ENCODE measurements at regions not wholly inside any gene's neighbourhood (a gene's known extent, or its start where the extent isn't known, plus 50 kb on each side); places are given as distances from the start of the nearest gene placed in this dataset.

DNA sequence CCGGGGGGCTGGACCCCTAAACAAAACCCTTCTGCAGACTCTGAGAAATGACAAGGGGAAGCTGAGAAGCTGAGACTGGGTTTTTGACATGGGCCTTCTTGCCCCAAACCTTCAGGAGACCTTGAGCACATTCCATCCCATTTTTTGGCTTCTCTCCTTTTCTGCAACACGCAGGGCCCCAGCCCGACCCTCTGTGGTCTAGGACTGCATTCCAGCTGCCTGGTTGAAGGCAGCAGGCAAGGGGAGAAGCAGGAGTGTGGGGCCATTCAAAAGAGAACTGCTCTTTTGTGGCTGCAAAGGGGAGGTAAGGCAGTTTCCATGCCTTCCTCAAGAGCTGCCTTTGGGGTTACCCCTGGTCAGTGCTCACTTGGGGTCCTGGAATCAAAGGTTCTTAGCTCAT, 263.0 kb downstream of the TLE3 start:
- Histone ChIP-seq H3K27me3 (ENCODE audit: control insufficient read depth, insufficient read depth, low read length) (peaks cover 4% of the 10 kb centered on the region), H3K36me3 (ENCODE audit: control insufficient read depth, insufficient read depth, low read length) (no peaks in the 10 kb centered on the region), H4K20me1 (ENCODE audit: control insufficient read depth, extremely low read depth, insufficient read depth, low read length) (no peaks in the 10 kb centered on the region), H3K4me1 (ENCODE audit: control insufficient read depth, extremely low read depth, insufficient read depth, low read length) (no peaks in the 10 kb centered on the region), H3K9me3 (ENCODE audit: control insufficient read depth, insufficient read depth, low read depth, low read length) (no peaks in the 10 kb centered on the region), H3K4me2 (ENCODE audit: extremely low read depth, insufficient read depth, low read length) (no peak overlapping the region), H3K79me2 (ENCODE audit: control insufficient read depth, insufficient read depth, low read length) (no peaks in the 10 kb centered on the region), H3K4me3 (replicated peaks in 1 of 4; ENCODE audit: control extremely low read depth in 1 of 4, insufficient read depth in 1 of 4, low read depth in 3 of 4, low read length in 4 of 4) (no peak overlapping the region), H2AFZ (ENCODE audit: low read length) (no peak overlapping the region), H3K27ac (ENCODE audit: insufficient read depth, low read length) (no peak overlapping the region), H3K9ac (ENCODE audit: insufficient read depth, low read length) (no peak overlapping the region)
- DNase-seq (ENCODE audit: low read depth in 2 of 2): peak in 1 of 2 donors; percentile 36
- TF ChIP-seq EZH2 (IDR thresholded peaks at IDR 0.05; ENCODE audit: low read length, missing control alignments): no peak
- TF ChIP-seq, protein P1, sequence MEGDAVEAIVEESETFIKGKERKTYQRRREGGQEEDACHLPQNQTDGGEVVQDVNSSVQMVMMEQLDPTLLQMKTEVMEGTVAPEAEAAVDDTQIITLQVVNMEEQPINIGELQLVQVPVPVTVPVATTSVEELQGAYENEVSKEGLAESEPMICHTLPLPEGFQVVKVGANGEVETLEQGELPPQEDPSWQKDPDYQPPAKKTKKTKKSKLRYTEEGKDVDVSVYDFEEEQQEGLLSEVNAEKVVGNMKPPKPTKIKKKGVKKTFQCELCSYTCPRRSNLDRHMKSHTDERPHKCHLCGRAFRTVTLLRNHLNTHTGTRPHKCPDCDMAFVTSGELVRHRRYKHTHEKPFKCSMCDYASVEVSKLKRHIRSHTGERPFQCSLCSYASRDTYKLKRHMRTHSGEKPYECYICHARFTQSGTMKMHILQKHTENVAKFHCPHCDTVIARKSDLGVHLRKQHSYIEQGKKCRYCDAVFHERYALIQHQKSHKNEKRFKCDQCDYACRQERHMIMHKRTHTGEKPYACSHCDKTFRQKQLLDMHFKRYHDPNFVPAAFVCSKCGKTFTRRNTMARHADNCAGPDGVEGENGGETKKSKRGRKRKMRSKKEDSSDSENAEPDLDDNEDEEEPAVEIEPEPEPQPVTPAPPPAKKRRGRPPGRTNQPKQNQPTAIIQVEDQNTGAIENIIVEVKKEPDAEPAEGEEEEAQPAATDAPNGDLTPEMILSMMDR (conservative IDR thresholded peaks at IDR 0.05 in 1 of 2, IDR thresholded peaks at IDR 0.05 in 1 of 2; ENCODE audit: low read depth in 1 of 2, low read length in 2 of 2): no peak

DNA sequence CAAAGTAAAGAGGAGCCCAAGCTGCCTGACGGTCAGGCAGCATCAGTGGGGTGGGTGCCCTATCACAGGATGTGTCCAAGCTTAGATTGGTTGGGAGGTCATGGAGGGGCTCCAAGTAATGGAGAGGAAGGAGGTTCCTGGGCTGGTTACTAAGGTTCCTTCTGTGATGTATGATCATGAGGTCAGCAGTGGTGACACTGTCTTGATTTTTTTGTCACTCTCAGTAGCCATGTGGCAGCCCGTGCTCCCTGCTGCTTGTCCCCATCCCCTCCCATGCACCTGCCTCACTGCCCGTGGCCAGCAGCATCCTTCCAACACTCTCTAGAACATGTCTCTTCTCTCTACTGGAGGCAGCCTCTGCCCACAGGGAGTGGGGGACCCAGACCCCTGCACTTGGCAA, 261.7 kb downstream of the TLE3 start:
- TF ChIP-seq, protein P1 (conservative IDR thresholded peaks at IDR 0.05 in 1 of 2, IDR thresholded peaks at IDR 0.05 in 1 of 2; ENCODE audit: low read depth in 1 of 2, low read length in 2 of 2): no peak
- no peak for TF ChIP-seq EZH2 (IDR thresholded peaks at IDR 0.05; ENCODE audit: low read length, missing control alignments)
- no peak for DNase-seq (ENCODE audit: low read depth in 2 of 2)
- Histone ChIP-seq H3K4me2 (ENCODE audit: extremely low read depth, insufficient read depth, low read length) (no peak overlapping the region), H3K9ac (ENCODE audit: insufficient read depth, low read length) (no peak overlapping the region), H3K9me3 (ENCODE audit: control insufficient read depth, insufficient read depth, low read depth, low read length) (no peaks in the 10 kb centered on the region), H3K27ac (ENCODE audit: insufficient read depth, low read length) (no peak overlapping the region), H2AFZ (ENCODE audit: low read length) (no peak overlapping the region), H4K20me1 (ENCODE audit: control insufficient read depth, extremely low read depth, insufficient read depth, low read length) (no peaks in the 10 kb centered on the region), H3K79me2 (ENCODE audit: control insufficient read depth, insufficient read depth, low read length) (no peaks in the 10 kb centered on the region), H3K36me3 (ENCODE audit: control insufficient read depth, insufficient read depth, low read length) (no peaks in the 10 kb centered on the region), H3K4me3 (replicated peaks in 1 of 4; ENCODE audit: control extremely low read depth in 1 of 4, insufficient read depth in 1 of 4, low read depth in 3 of 4, low read length in 4 of 4) (no peak overlapping the region), H3K27me3 (ENCODE audit: control insufficient read depth, insufficient read depth, low read length) (peaks cover 4% of the 10 kb centered on the region), H3K4me1 (ENCODE audit: control insufficient read depth, extremely low read depth, insufficient read depth, low read length) (no peaks in the 10 kb centered on the region)

DNA sequence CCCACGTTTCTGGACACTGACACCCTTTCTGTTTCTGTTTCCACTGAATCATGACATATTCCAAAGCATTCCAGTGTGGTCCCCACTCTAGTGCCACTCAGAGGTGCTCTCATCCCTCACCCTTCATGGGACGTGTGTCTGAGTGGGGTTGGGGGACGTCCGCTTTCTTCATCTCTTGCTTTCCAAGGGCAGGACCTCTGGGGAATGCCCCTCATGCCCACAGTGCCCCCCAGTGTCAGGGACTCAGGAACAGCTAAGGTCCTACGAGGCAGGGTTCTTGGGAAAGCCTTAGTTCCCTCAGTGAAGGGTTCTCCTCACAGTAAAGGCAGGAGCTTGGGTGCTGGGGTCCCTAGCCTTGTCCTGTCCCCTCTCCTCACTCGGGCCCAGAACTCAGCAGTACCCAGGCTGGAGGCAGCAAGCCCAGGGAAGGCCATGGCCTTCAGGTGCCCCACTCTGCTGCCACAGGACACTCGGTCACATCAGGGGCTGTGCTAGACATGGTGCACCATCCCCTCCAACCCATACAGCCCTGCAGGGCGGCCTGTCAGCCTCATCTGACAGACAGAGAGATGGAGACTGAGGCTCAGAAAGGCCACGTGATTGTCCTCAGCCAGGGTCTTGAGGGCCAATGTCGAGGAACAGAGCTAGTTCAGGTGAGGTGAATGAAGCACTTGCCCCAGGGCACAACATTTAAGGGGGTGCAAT, 261.0 kb downstream of the TLE3 start:
- no peak overlapping the region for H3K27ac ChIP-seq (ENCODE audit: insufficient read depth, low read length)
- H4K20me1 ChIP-seq (ENCODE audit: control insufficient read depth, extremely low read depth, insufficient read depth, low read length): no peaks in the 10 kb centered on the region
- H2AFZ ChIP-seq (ENCODE audit: low read length): no peak overlapping the region
- H3K9me3 ChIP-seq (ENCODE audit: control insufficient read depth, insufficient read depth, low read depth, low read length): no peaks in the 10 kb centered on the region
- TF ChIP-seq, protein P1 (conservative IDR thresholded peaks at IDR 0.05 in 1 of 2, IDR thresholded peaks at IDR 0.05 in 1 of 2; ENCODE audit: low read depth in 1 of 2, low read length in 2 of 2): no peak
- TF ChIP-seq EZH2 (IDR thresholded peaks at IDR 0.05; ENCODE audit: low read length, missing control alignments): no peak
- no peak overlapping the region for H3K4me3 ChIP-seq (replicated peaks in 1 of 4; ENCODE audit: control extremely low read depth in 1 of 4, insufficient read depth in 1 of 4, low read depth in 3 of 4, low read length in 4 of 4)
- H3K79me2 ChIP-seq (ENCODE audit: control insufficient read depth, insufficient read depth, low read length): no peaks in the 10 kb centered on the region
- no peak overlapping the region for H3K4me2 ChIP-seq (ENCODE audit: extremely low read depth, insufficient read depth, low read length)
- H3K36me3 ChIP-seq (ENCODE audit: control insufficient read depth, insufficient read depth, low read length): no peaks in the 10 kb centered on the region
- DNase-seq (ENCODE audit: low read depth in 2 of 2): no peak
- no peaks in the 10 kb centered on the region for H3K4me1 ChIP-seq (ENCODE audit: control insufficient read depth, extremely low read depth, insufficient read depth, low read length)
- peaks cover 4% of the 10 kb centered on the region for H3K27me3 ChIP-seq (ENCODE audit: control insufficient read depth, insufficient read depth, low read length)
- no peak overlapping the region for H3K9ac ChIP-seq (ENCODE audit: insufficient read depth, low read length)
